ENCODE measurements at regions not wholly inside any gene's neighbourhood (a gene's known extent, or its start where the extent isn't known, plus 50 kb on each side); places are given as distances from the start of the nearest gene placed in this dataset.
"Not testable (repeated sequence)": the region's sequence is repeated elsewhere in the genome, so short reads cannot be mapped to it uniquely, and the experiment has no call there.

DNA sequence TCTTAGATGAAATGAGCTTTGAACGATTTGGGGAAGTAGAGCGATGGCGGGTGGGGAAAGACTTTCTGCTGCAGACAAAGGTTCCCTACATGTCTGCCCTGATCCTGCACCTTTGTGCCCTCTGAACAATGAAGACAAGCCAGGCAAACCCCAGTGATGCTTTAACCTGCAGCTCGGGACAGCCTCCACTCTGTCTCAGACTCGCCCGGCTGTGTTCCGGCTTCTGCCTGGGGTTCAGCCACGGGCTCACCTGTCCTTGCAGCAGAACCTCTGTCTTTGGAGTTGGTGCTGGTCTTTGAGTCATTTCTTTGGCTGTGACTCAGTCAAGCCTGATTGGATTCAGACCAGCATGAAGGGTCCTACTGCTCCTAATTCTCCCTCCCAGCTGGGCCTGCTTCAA, 823.6 kb upstream of the TPTE start:
- not testable (repeated sequence) for DNase-seq

DNA sequence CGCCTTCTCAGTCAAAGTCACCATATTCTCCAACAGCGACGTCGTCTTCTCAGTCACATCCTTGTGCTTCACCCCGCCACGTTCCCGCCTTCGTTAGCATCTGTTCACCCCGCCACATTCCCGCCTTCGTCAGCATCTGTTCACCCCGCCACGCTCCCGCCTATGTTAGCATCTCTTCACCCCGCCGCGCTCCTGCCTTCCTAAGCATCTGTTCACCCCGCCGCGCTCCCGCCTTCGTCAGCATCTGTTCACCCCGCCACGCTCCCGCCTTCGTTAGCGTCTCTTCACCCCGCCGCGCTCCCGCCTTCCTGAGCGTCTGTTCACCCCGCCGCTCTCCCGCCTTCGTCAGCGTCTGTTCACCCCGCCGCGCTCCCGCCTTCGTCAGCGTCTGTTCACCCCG, 816.4 kb upstream of the TPTE start:
- not testable (repeated sequence) for DNase-seq

DNA sequence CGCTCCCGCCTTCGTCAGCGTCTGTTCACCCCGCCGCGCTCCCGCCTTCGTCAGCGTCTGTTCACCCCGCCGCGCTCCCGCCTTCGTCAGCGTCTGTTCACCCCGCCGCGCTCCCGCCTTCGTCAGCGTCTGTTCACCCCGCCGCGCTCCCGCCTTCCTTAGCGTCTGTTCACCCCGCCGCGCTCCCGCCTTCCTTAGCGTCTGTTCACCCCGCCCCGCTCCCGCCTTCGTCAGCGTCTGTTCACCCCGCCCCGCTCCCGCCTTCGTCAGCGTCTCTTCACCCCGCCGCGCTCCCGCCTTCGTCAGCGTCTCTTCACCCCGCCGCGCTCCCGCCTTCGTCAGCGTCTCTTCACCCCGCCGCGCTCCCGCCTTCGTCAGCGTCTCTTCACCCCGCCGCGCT, 815.9 kb upstream of the TPTE start:
- DNase-seq, result not testable (repeated sequence)

DNA sequence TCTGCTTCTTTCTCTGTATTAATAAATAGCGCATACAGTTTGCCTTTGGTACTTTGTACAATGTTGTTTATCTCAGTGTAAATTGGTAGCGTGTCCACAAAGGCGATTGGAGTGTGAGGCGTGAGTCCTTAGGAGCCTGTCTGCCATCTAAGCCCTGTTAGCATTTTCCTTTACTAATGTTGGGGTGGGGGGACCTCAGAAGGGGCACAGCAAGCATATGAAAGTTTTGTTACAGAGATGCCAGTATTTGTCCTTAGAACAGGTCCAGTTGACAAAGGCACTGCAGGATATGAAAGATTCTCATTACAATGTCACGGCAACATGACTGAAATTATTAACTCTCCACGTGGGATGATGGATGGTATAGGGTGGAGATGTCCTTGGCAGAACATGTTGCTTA, 796.8 kb upstream of the TPTE start:
- not testable (repeated sequence) for DNase-seq

DNA sequence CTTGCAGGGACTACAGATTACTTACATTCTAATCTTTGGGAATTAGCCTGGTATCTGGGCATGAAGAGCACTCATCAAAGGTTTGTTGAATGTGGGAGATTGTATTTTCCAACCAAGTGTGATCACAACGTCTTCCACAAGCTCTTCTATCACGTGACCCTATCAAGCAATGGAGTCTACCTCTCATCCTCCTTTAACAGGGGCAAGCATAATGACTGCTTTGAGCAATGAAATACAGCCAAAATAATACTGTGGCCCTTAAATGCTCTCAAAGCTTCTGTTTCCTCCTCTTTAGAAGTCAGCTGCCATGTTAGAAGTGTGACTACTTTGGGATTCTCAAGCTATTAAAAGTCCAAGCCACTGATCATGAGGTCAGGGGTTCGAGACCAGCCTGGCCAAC, 794.2 kb upstream of the TPTE start:
- DNase-seq, result not testable (repeated sequence)

DNA sequence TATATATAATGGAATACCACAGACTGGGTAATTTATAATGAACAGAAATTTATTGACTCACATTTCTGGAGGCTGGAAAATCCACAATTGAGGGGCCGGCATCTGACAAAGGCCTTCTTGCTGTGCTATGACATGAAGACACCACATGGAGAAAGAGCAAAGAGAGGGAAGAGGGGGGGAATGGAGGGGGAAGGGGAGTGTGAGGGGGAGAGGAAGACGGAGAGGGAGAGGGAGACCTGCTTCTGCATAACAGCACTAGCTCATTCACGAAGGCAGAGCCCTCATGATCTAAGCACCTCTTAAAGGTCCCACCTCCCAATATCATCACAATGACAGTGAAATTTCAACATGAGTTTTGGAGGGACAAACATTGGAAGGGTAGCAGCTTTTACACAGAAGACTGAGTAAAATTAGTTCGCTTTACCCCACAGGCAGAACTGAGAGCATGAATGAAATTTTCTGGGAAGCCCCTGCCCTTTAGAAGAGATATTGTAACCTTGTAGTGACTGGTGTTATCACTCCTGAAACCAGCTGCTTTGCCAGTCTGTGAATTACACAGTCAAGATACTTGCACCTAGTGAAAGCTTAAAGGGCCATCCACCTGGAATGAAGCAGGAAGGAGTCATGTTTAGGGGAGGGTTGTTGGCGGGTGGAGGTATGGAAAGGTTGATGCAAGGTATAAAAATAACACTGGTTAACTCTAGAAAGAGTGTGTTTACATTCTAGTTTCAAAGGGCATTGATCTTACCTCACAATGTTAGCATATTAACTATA, 793.0 kb upstream of the TPTE start:
- DNase-seq, result not testable (repeated sequence)

DNA sequence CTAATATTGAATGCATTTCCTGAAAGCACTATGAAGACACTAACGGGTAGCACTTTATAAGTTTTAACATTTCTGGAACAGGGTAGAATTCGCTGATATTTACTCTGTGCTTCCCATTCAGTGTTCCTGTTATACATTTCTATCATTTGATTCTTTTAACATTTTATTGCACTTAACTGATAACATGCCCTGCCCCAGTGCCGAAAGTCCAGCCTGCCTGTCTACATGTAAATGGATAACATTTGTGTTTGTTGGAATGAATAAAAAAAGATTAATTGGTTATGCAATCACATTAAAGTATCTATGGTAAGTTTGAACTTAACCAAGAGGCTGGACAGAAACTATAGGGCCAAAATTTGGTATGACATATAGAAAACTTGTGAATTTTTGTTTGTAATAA, 790.5 kb upstream of the TPTE start:
- no peak for DNase-seq

DNA sequence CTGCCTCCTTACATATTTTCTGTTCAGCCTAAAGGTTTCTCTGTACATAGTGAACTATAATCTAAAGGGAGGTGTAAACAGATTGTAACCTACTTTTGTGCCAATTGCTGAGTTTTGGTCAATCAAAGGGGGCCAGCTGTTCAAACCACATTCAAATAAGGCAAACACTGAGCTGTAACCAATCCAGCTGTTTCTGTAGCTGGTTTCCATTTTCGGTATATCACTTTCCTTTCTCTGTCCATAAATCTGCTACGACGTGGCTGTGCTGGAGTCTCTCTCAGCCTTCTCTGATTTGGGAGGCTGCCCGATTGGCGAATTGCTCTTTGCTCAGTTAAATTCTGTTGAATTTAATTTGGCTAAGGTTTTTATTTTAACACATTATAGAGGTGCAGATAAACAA, 790.1 kb upstream of the TPTE start:
- DNase-seq, result not testable (repeated sequence)

DNA sequence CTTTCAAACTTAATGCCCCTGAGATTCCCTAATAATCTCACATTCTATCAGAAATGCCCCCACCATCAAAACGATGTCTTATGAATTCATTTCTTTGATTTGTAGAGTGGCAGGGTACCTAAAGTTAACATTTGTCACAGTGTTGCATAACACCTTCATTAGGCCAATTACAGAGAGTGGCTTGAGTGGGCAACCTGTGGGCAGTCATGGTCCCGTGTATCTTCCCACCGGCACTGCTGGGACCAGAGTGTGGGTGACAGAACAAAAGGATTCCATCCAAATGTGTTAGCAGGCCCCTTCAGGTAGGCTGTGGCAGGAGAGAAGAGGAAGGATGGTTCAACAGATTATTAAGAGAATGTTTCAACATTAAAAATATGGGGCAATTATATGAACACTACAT, 788.8 kb upstream of the TPTE start:
- not testable (repeated sequence) for DNase-seq

DNA sequence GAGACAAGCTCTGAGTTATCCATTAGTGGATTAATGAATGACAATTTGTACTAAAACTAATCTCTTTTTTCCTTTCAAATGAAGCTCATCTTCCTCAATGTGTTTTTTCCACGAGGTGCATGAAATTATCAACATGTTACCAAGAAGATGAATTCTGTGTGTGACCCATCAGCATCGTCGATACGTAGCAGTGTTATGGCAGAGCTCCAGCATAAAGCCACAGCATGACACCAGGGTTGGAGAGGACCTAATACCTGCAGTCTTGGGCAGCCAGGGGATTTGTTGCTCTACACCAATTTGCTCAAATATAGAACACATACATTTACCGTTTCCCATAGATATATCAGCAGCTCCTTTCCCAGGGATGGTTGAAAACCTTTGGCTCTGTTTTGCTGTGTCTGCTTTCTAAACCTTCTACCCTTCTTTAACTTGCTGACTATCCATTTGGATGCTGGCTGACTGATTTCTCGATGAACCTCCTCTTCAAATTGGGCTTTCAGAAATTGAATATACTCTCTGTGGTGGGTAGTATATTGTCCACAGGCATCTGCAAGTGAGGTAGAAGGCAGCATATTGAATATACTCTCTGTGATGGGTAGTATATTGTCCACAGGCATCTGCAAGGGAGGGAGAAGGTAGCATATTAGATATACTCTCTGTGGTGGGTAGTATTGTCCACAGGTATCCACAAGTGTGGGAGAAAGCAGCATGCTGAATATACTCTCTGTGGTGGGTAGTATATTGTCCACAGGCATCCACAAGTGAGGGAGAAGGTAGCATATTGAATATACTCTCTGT, 787.4 kb upstream of the TPTE start:
- not testable (repeated sequence) for DNase-seq

DNA sequence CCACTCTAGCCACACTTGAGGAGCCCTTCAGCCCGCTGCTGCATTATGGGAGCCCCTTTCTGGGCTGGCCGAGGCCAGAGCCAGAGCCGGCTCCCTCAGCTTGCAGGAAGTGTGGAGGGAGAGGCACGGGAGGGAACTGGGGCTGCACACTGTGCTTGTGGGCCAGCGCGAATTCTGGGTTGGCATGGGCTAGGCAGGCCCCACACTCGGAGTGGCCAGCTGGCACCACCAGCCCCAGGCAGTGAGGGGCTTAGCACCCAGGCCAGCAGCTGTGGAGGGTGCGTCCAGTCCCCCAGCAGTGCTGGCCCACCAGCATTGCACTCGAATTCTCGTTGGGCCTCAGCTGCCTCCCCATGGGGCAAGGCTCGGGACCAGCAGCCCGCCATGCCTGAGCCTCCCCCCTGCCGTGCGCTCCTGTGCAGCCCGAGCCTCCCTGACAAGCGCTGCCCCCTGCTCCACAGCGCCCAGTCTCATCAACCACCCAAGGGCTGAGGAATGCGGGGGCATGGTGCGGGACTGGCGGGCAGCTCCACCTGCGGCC, 785.9 kb upstream of the TPTE start:
- DNase-seq, result no peak

DNA sequence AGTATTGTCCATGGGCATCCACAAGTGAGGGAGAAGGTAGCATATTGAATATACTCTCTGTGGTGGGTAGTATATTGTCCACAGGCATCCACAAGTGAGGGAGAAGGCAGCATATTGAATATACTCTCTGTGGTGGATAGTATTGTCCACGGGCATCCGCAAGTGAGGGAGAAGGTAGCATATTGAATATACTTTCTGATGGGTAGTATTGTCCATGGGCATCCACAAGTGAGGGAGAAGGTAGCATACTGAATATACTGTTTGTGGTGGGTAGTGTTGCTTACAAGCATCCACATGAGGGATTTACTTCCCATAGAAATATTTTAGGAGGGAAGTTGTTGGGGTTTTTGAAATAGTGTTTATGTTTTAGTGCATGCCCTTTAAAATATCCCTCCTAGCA, 784.1 kb upstream of the TPTE start:
- not testable (repeated sequence) for DNase-seq

DNA sequence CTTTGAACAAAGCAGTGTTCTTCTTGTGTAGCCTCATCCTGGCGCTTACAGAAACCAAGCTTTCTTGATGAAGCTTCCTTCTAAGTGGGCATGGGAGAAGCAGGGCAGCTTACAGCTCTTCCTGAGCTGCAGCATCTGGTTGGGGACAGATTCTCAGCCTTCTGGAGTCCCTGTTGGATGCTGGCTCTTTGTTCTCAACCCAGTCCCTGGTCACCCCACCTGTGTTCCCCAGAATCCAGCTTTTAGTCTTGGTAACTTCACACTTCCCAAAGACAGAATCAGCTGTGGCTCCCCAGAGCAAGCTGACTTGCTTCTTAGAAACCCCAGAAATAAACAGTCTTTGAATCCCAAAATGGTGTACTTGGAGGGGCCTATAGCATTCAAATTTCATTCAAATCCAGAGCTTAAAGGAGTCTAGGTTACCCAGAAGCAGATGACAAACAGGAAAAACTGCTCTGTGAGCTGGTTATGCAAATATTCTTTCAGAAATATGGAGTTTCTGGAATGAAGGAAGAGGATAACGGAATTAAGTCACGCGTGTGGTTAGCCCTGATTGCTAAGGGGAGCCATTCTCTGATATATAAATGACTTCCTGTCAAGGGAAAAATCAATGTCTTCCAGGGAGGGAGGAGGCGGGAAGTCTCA, 783.4 kb upstream of the TPTE start:
- DNase-seq, result not testable (repeated sequence)

DNA sequence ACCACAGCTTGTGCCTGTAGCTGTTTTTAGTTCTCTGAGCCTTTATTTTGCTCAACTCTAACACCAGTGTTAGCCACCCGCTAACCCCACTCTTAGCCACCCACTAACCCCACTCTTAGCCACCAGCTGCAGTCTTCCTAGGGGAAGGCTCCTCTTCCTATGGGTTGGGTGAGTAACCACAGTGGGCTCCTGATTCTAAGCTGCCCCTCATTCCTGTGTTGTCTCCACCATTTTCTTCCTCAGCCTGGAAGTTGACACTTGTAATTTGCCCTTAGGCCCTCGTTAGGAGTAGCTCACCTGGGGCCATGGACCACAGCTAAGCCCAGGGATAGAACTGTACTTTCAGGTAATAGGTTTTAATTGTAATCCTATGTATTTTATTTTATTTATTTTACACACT, 782.9 kb upstream of the TPTE start:
- DNase-seq, result no peak

DNA sequence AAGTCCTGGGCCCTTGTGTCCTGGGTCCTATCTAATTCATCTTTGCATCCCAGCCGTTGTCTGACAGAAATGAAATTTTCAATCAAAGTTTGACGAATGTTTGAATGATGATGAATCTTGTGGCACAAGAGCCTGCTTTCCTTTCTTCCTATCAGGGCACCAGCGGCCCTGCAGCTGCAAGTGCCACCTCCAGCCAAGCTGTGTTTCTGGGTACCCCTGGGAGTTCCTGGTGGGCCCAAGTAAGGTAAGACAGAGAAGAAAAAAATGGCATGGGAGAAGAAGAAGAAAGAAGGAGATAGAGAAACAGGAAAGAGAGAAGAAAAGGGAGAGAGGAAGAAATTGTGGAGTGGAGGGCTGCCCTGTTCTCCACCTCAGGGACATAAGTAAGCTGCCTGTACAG, 782.1 kb upstream of the TPTE start:
- no peak for DNase-seq

DNA sequence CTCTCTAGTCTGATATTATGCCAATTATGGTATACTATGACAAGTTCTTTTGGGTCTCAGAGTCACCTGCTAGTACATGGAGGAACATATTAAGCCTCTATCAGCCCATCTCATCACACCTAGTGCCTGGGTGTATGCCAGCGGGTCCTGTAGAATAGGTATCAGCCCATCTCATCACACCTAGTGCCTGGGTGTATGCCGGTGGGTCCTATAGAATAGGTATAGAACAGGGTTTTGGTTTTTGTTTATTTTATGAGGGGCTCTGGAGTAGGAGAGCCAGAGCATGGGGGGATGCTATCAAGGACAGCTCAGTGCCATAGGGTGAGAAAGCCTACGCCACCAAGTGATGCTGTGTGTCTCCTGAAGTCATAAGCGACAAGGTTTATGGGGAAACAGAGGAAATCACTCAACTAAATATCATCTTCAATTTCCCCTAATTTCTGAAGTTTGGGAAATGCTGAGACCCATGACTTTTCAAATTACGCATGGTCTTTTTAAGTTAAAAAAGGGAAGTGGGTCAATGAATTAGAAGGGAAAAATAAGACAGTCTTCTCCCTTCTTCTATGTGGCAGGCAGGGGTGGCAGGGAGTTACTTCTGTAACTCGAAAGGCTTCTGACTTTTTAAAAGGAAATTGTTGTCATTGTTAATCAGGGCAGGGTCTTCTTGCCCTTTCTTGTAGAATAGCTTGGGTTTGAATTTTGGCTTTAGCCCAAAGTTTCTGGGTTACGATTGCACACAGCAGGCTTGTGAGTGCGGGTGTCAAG, 781.0 kb upstream of the TPTE start:
- not testable (repeated sequence) for DNase-seq

DNA sequence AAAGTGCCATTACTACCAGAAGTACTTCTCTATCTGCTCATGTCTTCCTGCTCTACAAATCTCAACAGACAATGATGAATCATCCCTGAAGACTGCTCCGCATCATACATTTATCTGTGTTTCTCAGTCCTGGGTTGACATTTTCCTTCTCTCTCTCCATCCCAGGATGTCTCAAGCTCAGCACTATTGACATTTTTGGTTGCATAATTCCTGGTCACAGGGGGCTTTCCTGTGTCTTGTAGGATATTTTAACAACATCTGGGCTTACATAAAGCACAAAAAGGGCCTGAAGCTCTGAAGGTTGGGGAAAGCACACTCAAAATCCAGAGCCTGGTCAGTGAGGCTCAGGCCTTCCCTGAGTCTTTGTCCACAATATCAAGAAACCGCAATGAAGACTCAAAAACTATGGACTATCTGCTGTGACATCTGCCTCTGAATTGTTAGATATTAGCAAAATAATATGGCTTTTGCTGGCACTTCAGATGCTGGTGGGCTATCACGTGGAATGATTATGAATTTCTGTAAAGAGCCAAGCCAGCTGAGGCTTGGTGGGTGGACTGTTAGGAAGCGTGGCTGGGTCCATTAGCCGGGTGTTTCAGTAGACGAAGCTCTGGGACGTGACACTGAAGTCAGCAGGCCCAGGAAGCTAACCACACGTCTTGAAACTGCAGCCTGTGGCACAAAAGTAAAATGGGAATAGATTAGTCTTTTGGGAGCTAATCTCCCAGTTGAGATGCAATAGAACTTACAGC, 780.2 kb upstream of the TPTE start:
- DNase-seq, result not testable (repeated sequence)

DNA sequence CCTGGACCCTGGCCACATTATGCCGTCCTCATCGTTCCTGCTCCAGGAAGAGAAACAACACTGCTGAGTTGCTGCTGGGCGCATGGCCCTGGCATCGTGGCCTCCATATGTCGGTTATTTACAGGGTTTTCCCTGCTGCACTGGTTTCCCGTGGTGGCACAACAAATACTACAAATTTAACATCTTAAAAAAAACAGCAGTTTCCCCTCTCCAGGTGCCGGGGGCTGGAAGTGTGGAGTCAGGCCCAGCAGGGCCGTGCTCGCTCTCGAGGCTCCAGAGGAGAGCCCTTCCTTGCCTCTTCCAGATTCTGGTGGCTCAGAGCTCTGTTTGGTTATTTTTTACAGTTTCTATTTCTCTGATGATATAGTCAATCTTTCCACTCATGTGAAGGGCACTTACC, 777.8 kb upstream of the TPTE start:
- not testable (repeated sequence) for DNase-seq

DNA sequence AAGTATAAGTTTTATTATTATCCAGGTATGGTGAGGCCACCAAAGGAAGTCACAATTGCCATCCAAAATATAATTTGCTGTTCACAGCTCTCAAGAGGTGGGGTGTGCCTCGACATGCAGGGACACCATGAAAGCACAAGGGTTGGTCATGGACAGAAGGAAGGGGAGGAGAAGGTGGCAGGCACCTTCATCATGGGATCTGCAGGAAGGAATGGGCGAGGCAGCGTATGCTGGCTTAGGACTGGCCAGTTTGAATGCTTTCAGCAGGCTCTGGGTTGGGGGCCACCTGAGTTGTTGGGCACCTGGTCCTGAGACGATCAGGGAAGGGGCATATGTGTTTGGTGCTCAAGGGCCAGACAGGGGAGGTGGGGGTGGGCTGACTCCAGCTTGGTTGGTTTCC, 777.2 kb upstream of the TPTE start:
- not testable (repeated sequence) for DNase-seq

DNA sequence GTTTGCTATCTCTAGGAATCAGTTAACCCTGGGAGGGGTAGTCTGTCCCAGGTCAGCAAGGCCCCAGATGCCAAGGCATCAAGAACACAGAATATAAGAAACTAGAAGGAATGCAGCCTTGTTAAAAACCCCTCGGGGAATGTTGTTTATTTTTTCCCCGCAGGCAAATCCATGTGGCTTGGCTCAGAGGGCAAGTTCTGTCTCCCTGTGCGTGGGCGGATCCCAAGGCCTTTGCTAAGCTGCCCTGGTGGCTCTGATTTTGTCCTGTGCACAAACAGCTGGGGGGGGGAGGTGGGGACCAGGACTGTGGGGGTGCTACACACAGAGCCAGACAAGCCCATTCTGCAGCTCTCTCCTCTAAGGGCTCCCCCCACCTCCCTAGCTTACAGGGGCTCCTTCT, 776.8 kb upstream of the TPTE start:
- not testable (repeated sequence) for DNase-seq

DNA sequence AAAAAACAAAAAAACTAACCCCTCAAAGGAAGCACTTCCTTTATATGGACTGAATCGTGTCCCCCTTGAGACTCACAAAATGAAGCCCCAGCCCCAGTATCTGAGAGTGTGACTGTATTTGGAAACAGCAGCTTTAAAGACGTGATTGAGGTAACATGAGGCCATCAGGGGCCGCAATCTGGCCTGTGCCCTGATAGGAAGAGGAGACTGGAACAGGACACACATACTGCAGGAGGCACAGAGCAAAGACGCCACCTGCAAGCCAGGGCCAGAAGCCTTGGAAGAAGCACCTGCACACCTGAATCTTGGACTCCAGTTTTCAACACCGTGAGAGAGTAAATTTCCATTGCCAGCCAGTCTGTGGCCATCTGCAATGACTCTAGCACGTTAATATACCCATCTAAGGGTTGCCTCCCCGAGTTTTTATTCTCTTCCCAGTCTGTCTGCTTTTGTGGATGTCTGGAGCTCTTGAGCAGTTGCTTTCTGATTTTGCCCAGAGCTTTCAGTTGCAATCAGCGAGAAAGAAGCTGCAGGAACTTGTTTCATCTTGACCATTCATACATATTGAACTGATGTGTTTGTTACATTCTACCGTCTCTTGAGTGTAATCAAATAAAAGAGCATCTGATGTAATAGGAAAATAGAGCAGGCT, 775.8 kb upstream of the TPTE start:
- DNase-seq, result not testable (repeated sequence)

Measured in CD4-positive, alpha-beta T cell treated with Interleukin-17A for 4 hours (primary cell).